ENCODE measurements at regions not wholly inside any gene's neighbourhood (a gene's known extent, or its start where the extent isn't known, plus 50 kb on each side); places are given as distances from the start of the nearest gene placed in this dataset.
A peak's percentile ranks its signal among the peaks of the same experiment; 100 is the strongest.

- TF ChIP-seq CTCF (conservative IDR thresholded peaks at IDR 0.05; ENCODE audit: low read length) = peak; percentile 56
- no peak for TF ChIP-seq EZH2phosphoT487 (IDR thresholded peaks at IDR 0.05; ENCODE audit: borderline replicate concordance, low read depth, low read length)
These were observed 290.6 kb upstream of the ZNF337 start for GRCh38 chr20:25987073-25987927.
